ENCODE measurements at regions not wholly inside any gene's neighbourhood (a gene's known extent, or its start where the extent isn't known, plus 50 kb on each side); places are given as distances from the start of the nearest gene placed in this dataset.

DNA sequence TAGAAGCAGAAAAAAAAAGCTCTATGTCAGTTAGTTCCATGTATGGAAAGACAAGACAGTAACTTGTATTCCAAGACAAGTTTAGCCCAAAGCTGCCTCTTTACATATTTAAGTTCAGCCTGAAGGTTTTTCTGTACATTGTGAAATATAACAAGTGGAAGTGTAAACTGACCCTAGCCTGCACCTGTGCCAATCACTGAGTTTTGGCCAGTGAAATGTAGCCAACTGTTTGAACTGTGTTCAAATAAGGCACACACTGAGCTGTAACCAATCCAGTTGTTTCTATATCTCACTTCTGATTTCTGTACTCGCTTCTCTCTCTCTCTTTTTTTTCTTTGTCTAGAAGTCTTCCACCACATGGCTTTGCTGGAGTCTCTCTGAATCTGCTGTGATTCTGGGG is 1227.1 kb downstream of the NCAM2 start:
- no peak overlapping the region for H3K27ac ChIP-seq
- H3K27me3 ChIP-seq = no peaks in the 10 kb centered on the region
- H3K4me2 ChIP-seq = no peak overlapping the region
- no peak for DNase-seq (ENCODE audit: low spot score)
- Mint-ChIP-seq H3K9me3 (no peaks in the 10 kb centered on the region), H3K27me3 (ENCODE audit: insufficient read depth, low read depth) (no peaks in the 10 kb centered on the region), H3K27ac (no peak overlapping the region), H3K36me3 (no peaks in the 10 kb centered on the region), H3K4me3 (no peak overlapping the region), H3K4me1 (no peaks in the 10 kb centered on the region)
- no peaks in the 10 kb centered on the region for H3K36me3 ChIP-seq
- H4K20me1 ChIP-seq (ENCODE audit: low read depth) = no peaks in the 10 kb centered on the region
- TF ChIP-seq, protein P1, sequence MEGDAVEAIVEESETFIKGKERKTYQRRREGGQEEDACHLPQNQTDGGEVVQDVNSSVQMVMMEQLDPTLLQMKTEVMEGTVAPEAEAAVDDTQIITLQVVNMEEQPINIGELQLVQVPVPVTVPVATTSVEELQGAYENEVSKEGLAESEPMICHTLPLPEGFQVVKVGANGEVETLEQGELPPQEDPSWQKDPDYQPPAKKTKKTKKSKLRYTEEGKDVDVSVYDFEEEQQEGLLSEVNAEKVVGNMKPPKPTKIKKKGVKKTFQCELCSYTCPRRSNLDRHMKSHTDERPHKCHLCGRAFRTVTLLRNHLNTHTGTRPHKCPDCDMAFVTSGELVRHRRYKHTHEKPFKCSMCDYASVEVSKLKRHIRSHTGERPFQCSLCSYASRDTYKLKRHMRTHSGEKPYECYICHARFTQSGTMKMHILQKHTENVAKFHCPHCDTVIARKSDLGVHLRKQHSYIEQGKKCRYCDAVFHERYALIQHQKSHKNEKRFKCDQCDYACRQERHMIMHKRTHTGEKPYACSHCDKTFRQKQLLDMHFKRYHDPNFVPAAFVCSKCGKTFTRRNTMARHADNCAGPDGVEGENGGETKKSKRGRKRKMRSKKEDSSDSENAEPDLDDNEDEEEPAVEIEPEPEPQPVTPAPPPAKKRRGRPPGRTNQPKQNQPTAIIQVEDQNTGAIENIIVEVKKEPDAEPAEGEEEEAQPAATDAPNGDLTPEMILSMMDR (IDR thresholded peaks at IDR 0.05) = no peak
- TF ChIP-seq EZH2 (IDR thresholded peaks at IDR 0.05) (no peak), EZH2phosphoT487 (IDR thresholded peaks at IDR 0.05) (no peak)
- no peak overlapping the region for H3K4me3 ChIP-seq
- H3K9ac ChIP-seq = no peak overlapping the region
- H3K9me3 ChIP-seq (ENCODE audit: low read depth) = no peaks in the 10 kb centered on the region
- no peaks in the 10 kb centered on the region for H3F3A ChIP-seq (ENCODE audit: low read depth)
- H2AFZ ChIP-seq (replicated peaks) = peak overlapping the region; percentile 14
- H3K4me1 ChIP-seq = no peaks in the 10 kb centered on the region
- no peaks in the 10 kb centered on the region for H3K79me2 ChIP-seq (ENCODE audit: low read depth)

- H3K9me3 ChIP-seq (ENCODE audit: low read depth) = no peaks in the 10 kb centered on the region
- H3K9me3 Mint-ChIP-seq = no peaks in the 10 kb centered on the region
- no peaks in the 10 kb centered on the region for H3K36me3 ChIP-seq
- H3K4me3 ChIP-seq = no peak overlapping the region
- H3K4me3 Mint-ChIP-seq = no peak overlapping the region
- no peak overlapping the region for H3K27ac ChIP-seq
- H3K27me3 Mint-ChIP-seq (ENCODE audit: insufficient read depth, low read depth) = no peaks in the 10 kb centered on the region
- H3K79me2 ChIP-seq (ENCODE audit: low read depth) = no peaks in the 10 kb centered on the region
- H3K4me2 ChIP-seq = no peak overlapping the region
- TF ChIP-seq EZH2phosphoT487 (IDR thresholded peaks at IDR 0.05) = no peak
- TF ChIP-seq, protein P1 (IDR thresholded peaks at IDR 0.05) = no peak
- no peak for TF ChIP-seq EZH2 (IDR thresholded peaks at IDR 0.05)
- H2AFZ ChIP-seq (replicated peaks) = no peak overlapping the region
- H3K27ac Mint-ChIP-seq = no peak overlapping the region
- no peaks in the 10 kb centered on the region for H4K20me1 ChIP-seq (ENCODE audit: low read depth)
- H3K27me3 ChIP-seq = no peaks in the 10 kb centered on the region
- H3K4me1 ChIP-seq = no peaks in the 10 kb centered on the region
- DNase-seq (ENCODE audit: low spot score) = no peak
- no peak overlapping the region for H3K9ac ChIP-seq
- H3K36me3 Mint-ChIP-seq = no peaks in the 10 kb centered on the region
- no peaks in the 10 kb centered on the region for H3K4me1 Mint-ChIP-seq
- H3F3A ChIP-seq (ENCODE audit: low read depth) = no peaks in the 10 kb centered on the region
Measured at GRCh38 chr21:22231013-22231412, 1232.8 kb downstream of the NCAM2 start.

DNA sequence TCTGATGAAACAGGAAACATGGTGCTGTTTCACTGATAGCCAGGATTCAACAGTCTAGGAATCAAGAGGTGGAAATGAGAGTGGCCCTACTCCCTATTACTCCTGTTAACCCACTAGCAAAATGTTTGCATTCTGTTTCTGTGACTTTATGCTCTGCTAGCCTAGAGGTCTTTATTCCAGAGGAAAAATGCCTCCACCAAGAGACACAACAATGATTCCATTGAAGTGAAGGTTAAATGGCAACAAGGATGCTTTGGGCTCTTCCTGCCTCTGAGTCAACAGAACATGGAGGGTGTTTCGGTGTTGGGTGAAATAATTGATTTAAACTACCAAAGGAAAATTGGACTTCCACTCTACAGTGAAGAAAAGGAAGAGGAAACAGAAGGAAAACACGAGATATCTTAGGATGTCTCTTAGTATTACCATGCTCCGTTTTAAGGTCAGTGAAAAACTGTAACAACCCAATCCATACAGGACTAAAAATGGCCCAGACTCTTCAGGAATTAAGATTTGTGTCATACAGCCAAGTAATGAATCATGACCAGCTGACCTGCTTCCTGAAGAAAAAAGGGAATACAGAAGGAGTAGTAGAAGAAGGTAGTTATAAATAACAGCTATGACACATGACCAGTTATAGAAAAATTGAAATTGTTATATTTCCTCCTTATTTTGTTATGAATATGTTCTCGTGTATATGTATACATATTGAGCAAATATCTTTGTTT is 1237.8 kb downstream of the NCAM2 start:
- Mint-ChIP-seq H3K4me1 (no peaks in the 10 kb centered on the region), H3K36me3 (no peaks in the 10 kb centered on the region), H3K27me3 (ENCODE audit: insufficient read depth, low read depth) (no peaks in the 10 kb centered on the region), H3K9me3 (no peaks in the 10 kb centered on the region), H3K4me3 (no peak overlapping the region), H3K27ac (no peak overlapping the region)
- Histone ChIP-seq H3K79me2 (ENCODE audit: low read depth) (no peaks in the 10 kb centered on the region), H3K4me3 (no peak overlapping the region), H3K36me3 (no peaks in the 10 kb centered on the region), H3K27me3 (no peaks in the 10 kb centered on the region), H3K9ac (no peak overlapping the region), H3F3A (ENCODE audit: low read depth) (no peaks in the 10 kb centered on the region), H3K4me2 (no peak overlapping the region), H4K20me1 (ENCODE audit: low read depth) (no peaks in the 10 kb centered on the region), H3K27ac (no peak overlapping the region), H2AFZ (replicated peaks) (no peak overlapping the region), H3K4me1 (no peaks in the 10 kb centered on the region), H3K9me3 (ENCODE audit: low read depth) (no peaks in the 10 kb centered on the region)
- TF ChIP-seq EZH2phosphoT487 (IDR thresholded peaks at IDR 0.05) (no peak), EZH2 (IDR thresholded peaks at IDR 0.05) (no peak)
- DNase-seq (ENCODE audit: low spot score) = no peak

- H3K9me3 ChIP-seq (ENCODE audit: low read depth) = no peaks in the 10 kb centered on the region
- H3K9ac ChIP-seq = no peak overlapping the region
- no peaks in the 10 kb centered on the region for H4K20me1 ChIP-seq (ENCODE audit: low read depth)
- H3K4me3 ChIP-seq = no peak overlapping the region
- Mint-ChIP-seq H3K27me3 (ENCODE audit: insufficient read depth, low read depth) (peaks cover 2% of the 10 kb centered on the region), H3K4me3 (no peak overlapping the region), H3K4me1 (no peaks in the 10 kb centered on the region), H3K27ac (no peak overlapping the region), H3K9me3 (no peaks in the 10 kb centered on the region), H3K36me3 (no peaks in the 10 kb centered on the region)
- no peak for DNase-seq (ENCODE audit: low spot score)
- no peak overlapping the region for H2AFZ ChIP-seq (replicated peaks)
- H3K27ac ChIP-seq = no peak overlapping the region
- TF ChIP-seq EZH2phosphoT487 (IDR thresholded peaks at IDR 0.05) (no peak), EZH2 (IDR thresholded peaks at IDR 0.05) (no peak)
- TF ChIP-seq, protein P1 (IDR thresholded peaks at IDR 0.05) = no peak
- no peaks in the 10 kb centered on the region for H3K79me2 ChIP-seq (ENCODE audit: low read depth)
- no peak overlapping the region for H3K4me2 ChIP-seq
- no peaks in the 10 kb centered on the region for H3K36me3 ChIP-seq
- H3K27me3 ChIP-seq = no peaks in the 10 kb centered on the region
- H3K4me1 ChIP-seq = no peaks in the 10 kb centered on the region
- H3F3A ChIP-seq (ENCODE audit: low read depth) = no peaks in the 10 kb centered on the region
Measured at GRCh38 chr21:22244516-22244915, 1246.3 kb downstream of the NCAM2 start.

Measured in neural progenitor cell (in vitro differentiated cells).